ENCODE measurements at regions not wholly inside any gene's neighbourhood (a gene's known extent, or its start where the extent isn't known, plus 50 kb on each side); places are given as distances from the start of the nearest gene placed in this dataset.

DNA sequence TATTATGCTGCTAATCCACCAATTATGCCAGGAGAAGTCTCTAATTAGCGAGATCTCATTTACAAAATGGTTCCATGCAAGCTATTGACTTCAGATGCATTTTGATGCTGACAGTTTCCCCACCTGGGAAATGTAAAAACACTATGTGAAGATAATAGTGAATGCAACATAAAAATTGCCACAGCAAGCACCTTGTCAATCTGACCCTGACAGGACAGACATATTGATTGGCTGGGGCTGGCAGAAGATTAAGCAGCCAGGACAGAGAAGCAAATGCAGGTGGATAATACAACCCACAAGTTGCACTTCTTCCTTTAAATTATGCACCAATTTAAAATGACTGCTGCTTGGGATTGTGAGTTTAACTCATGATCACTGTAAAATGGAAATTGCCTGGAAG lies 642.8 kb upstream of the POT1 start:
- TF ChIP-seq POLR2A (IDR thresholded peaks at IDR 0.05) = no peak
- TF ChIP-seq, protein P1, sequence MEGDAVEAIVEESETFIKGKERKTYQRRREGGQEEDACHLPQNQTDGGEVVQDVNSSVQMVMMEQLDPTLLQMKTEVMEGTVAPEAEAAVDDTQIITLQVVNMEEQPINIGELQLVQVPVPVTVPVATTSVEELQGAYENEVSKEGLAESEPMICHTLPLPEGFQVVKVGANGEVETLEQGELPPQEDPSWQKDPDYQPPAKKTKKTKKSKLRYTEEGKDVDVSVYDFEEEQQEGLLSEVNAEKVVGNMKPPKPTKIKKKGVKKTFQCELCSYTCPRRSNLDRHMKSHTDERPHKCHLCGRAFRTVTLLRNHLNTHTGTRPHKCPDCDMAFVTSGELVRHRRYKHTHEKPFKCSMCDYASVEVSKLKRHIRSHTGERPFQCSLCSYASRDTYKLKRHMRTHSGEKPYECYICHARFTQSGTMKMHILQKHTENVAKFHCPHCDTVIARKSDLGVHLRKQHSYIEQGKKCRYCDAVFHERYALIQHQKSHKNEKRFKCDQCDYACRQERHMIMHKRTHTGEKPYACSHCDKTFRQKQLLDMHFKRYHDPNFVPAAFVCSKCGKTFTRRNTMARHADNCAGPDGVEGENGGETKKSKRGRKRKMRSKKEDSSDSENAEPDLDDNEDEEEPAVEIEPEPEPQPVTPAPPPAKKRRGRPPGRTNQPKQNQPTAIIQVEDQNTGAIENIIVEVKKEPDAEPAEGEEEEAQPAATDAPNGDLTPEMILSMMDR (IDR thresholded peaks at IDR 0.05) = no peak

All from thyroid gland (tissue), 4 donors.